ENCODE measurements at regions not wholly inside any gene's neighbourhood (a gene's known extent, or its start where the extent isn't known, plus 50 kb on each side); places are given as distances from the start of the nearest gene placed in this dataset.

- no peak for TF ChIP-seq CTCF (IDR thresholded peaks at IDR 0.05 in 2 of 3, conservative IDR thresholded peaks at IDR 0.05 in 1 of 3; ENCODE audit: control insufficient read depth in 2 of 3, extremely low read depth in 1 of 3, insufficient read depth in 1 of 3, low read depth in 3 of 3, low read length in 3 of 3)
- no peak for TF ChIP-seq CHD2 (IDR thresholded peaks at IDR 0.05; ENCODE audit: borderline replicate concordance, low read depth, low read length)
- TF ChIP-seq JUND (IDR thresholded peaks at IDR 0.05; ENCODE audit: low read depth, low read length), result no peak
- no peak for TF ChIP-seq MYC (IDR thresholded peaks at IDR 0.05; ENCODE audit: insufficient read depth, insufficient read length, insufficient replicate concordance, low read length, severe bottlenecking)
- TF ChIP-seq EP300 (IDR thresholded peaks at IDR 0.05; ENCODE audit: borderline replicate concordance in 1 of 2, control insufficient read depth in 1 of 2, low read depth in 2 of 2, low read length in 2 of 2), result no peak
- no peak for TF ChIP-seq NFIC (IDR thresholded peaks at IDR 0.05; ENCODE audit: low read depth, low read length)
- TF ChIP-seq POLR2AphosphoS5 (IDR thresholded peaks at IDR 0.05; ENCODE audit: low read length), result no peak
- TF ChIP-seq RCOR1 (conservative IDR thresholded peaks at IDR 0.05; ENCODE audit: low read depth, low read length), result no peak
- no peak for TF ChIP-seq ASH2L (IDR thresholded peaks at IDR 0.05; ENCODE audit: borderline replicate concordance, low read depth)
- TF ChIP-seq SPI1 (IDR thresholded peaks at IDR 0.05; ENCODE audit: borderline replicate concordance, insufficient read depth, low read depth, low read length), result no peak
These were observed 382.5 kb downstream of the CENPW start for GRCh38 chr6:126722411-126722810.

All from GM12878 (cell line).